ENCODE measurements at regions not wholly inside any gene's neighbourhood (a gene's known extent, or its start where the extent isn't known, plus 50 kb on each side); places are given as distances from the start of the nearest gene placed in this dataset.

- no peak for TF ChIP-seq CTCF (IDR thresholded peaks at IDR 0.05; ENCODE audit: insufficient read depth, low read length)
- TF ChIP-seq REST (IDR thresholded peaks at IDR 0.05; ENCODE audit: insufficient replicate concordance, low read depth), result no peak
- no peak for TF ChIP-seq POLR2AphosphoS5 (IDR thresholded peaks at IDR 0.05; ENCODE audit: low read depth)
- TF ChIP-seq GABPA (IDR thresholded peaks at IDR 0.05; ENCODE audit: low read depth), result no peak
- TF ChIP-seq SPI1 (IDR thresholded peaks at IDR 0.05; ENCODE audit: borderline replicate concordance, low read depth), result no peak
These were observed 60.2 kb upstream of the COMTD1 start for GRCh38 chr10:75295868-75296441.

Data from HL-60 (cell line).